Body of pancreas (tissue), 4 donors: ENCODE measurements at regions not wholly inside any gene's neighbourhood (a gene's known extent, or its start where the extent isn't known, plus 50 kb on each side); places are given as distances from the start of the nearest gene placed in this dataset.

Experiments used
- POLR2A ChIP-seq, 3 donors: fragments of 450-650 bp; IDR thresholded peaks; one replicate each; pipeline ENCODE4 v1.6.1; 2016; ENCODE audit warnings: antibody characterized with exemption in 3 of 3, mild to moderate bottlenecking in 2 of 3
- TF ChIP-seq, protein P1 (sequence below), 7 experiments: fragments of 450-650 bp in 4 of 7; fragments of 200-600 bp in 3 of 7; sonication (generic) in 3 of 7; IDR thresholded peaks; one replicate each; pipeline ENCODE4 v1.5.1; 2016 to 2019; ENCODE audit warnings: antibody characterized with exemption in 7 of 7

GRCh38 chr18:38663682-38664081 is 1098.1 kb upstream of the CELF4 start:
- TF ChIP-seq, protein P1, sequence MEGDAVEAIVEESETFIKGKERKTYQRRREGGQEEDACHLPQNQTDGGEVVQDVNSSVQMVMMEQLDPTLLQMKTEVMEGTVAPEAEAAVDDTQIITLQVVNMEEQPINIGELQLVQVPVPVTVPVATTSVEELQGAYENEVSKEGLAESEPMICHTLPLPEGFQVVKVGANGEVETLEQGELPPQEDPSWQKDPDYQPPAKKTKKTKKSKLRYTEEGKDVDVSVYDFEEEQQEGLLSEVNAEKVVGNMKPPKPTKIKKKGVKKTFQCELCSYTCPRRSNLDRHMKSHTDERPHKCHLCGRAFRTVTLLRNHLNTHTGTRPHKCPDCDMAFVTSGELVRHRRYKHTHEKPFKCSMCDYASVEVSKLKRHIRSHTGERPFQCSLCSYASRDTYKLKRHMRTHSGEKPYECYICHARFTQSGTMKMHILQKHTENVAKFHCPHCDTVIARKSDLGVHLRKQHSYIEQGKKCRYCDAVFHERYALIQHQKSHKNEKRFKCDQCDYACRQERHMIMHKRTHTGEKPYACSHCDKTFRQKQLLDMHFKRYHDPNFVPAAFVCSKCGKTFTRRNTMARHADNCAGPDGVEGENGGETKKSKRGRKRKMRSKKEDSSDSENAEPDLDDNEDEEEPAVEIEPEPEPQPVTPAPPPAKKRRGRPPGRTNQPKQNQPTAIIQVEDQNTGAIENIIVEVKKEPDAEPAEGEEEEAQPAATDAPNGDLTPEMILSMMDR (IDR thresholded peaks at IDR 0.05) = no peak
- TF ChIP-seq POLR2A (IDR thresholded peaks at IDR 0.05) = no peak
